GM21390 (cell line): ENCODE measurements at regions not wholly inside any gene's neighbourhood (a gene's known extent, or its start where the extent isn't known, plus 50 kb on each side); places are given as distances from the start of the nearest gene placed in this dataset.
"Not testable (repeated sequence)": the region's sequence is repeated elsewhere in the genome, so short reads cannot be mapped to it uniquely, and the experiment has no call there.

ENCODE experiments used
- ATAC-seq: cut with Tn5 transposase; IDR thresholded peaks from one replicate; pipeline ENCODE4 v1.9.1; 2021; ENCODE audit not compliant: unreplicated experiment

DNA sequence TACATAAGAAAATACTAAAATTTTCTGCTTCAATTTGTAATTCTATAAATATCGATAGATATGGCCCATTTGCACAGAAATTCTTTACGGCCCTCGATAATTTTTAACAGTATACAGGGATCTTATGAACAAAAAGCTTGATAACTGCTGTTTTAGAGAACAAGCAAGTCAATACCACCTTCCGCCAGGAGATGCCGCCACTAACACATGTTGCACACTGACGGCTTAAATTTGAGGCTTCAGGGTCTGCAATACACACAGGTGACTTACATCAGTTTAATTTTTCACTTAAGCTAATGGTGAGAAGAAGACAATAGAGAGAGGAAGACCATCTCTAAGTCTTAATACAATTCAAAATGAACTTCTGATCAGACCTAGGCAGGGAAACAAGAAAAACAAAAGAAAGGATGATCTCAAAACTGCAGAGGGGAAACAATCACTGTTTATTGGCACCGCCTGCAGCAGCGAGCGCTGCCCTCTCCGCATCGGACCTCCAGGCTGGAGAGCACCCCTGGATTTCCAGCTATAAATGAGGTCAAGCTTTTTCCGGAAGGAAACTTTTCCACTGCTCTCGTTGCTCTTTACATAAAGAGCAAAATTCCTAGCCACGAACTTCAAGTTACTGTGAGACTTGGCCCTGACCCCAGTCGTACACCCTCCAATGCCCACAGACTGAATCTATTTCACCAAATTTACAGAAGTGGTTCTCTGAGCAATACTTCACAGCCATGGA lies 53.9 kb downstream of the OTOR start:
- peak; percentile 71 for ATAC-seq

DNA sequence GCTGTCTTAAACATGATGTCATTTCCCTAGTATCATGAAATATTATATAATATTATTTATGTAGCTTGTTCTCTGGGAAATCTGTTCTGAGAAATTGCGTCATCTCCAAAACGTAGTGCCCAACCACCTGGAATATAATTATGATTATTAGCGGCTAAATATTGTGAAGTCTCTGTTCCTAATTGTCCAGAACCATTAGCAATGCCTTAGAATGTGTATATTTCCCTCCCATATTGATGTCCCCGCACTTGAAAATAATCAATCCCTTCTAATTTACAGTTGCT lies 54.4 kb downstream of the OTOR start:
- ATAC-seq, result no peak

DNA sequence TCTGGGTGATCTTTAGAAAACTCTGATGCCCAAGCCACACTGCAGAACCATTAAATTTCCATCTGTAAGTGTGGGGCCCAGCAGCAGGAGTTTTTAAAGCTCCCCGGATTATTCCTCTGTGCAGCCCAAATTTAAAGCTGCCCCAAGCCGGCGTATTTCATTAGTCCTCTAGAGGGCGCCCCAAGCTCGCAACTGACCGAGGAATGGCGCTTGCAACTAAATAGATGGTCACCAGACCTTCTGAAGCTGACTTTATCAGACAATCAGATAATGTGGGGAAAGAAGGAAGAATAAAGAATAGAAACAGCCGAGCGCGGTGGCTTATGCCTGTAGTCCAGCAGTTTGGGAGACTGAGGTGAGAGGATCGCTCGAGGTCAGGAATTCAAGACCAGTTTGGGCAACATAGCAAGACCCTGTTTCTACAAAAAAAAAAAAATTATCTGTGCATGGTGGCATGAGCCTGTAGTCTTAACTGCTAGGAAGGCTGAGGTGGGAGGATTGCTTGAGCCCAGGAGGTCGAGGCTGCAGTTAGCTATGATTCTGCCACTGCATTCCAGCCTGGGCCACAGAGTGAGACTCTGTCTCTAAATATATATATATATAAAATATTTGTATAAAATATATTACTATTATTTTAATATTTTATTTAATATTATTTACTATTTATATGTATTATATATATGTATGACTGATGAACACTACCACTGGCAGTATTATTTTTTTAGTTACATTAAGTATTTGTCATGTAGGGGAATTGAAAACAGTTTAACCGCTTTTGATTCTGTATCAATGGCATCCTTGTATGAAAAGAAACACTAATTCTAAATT lies 56.0 kb downstream of the OTOR start:
- ATAC-seq, result no peak

DNA sequence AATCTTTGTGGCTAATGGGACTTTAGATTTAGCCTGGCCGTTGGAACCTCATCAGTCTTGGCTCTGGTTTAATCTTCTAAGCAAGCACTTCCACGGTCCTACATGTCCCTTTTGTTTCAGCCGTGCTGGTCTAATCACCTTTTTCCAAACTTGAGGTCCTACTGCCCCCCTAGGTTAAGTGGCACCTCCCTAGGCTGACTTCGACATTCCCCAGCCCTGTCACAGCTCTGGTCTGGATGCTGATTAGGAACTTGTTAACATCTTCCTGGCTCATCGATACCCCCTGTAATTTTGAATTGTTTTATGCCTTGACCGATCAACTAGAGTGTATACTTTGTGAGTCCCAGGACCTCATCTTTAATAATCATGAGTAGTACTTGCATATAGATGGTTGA lies 56.6 kb downstream of the OTOR start:
- no peak for ATAC-seq

DNA sequence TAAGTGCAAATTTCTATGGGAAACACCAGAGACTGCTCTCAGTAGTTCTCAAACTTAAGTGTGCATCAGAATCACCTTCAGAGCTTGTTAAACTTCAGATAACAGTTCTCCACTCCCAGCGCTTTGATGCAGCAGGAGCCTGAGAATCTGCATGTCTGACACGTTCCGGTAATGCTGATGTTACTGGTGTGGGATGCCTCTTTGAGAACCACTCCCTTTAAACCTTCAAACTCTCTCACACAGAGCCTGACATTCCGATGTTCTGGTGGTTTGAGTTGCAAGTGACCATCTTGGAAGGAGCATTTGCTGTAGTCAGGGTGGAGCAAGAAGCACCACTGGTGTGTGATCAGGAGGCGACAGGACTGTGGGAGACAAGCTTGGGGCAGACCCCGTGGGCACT lies 57.9 kb downstream of the OTOR start:
- no peak for ATAC-seq

DNA sequence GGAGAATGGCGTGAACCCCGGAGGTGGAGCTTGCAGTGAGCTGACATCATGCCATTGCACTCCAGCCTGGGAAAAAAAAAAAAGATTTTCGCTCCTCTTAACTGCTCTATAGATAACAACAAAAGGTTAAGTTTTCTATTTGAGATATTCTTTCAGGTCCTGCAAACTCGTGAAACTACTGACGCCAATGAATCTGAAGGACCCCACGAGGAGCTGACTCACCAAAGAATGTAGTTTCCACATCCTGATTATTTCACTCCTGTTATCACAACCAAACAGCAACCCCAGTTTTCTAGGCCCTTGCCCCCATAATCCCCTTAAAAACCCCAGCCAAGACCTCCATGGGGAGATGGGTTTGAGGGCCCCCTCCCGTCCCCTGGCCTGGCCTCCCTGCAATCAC lies 58.7 kb downstream of the OTOR start:
- no peak for ATAC-seq

DNA sequence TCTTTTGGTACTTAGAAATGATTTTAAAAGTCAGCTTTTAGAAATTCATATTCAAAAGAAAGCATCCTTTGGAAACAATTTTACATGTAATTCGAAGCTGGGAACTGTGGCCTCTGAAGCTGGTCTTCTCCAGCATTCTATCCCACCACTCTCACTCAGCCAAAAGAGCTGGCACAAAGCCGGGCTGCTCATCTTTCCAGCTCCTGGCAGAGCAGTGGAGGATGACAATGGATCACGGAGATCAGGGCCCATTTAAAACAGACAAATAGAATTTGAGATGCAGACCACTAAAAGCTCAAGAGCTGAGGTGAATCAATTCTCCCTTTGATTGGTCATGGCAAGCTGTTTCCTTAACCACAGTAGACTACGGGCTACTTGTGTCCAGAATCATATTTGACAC lies 60.6 kb downstream of the OTOR start:
- no peak for ATAC-seq

DNA sequence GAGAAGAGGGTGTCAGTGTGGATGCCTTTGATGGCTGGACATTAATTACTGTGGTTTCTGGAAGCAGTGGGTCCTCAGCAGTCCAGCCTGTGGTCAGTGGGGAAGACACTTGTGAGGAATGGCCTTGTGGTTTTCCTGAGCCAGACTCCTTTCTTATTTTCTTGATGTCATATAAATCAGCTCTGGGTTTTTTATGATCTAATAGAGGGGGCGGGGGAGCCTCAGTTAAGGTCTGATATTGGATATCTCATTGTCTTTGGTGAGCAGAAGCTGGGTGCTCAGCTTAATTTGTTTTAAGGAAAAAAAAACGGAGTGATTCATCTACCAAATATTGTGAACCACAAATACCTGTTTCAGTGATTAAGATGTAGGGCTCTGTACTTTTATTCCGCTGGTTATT lies 62.1 kb downstream of the OTOR start:
- ATAC-seq, result no peak

DNA sequence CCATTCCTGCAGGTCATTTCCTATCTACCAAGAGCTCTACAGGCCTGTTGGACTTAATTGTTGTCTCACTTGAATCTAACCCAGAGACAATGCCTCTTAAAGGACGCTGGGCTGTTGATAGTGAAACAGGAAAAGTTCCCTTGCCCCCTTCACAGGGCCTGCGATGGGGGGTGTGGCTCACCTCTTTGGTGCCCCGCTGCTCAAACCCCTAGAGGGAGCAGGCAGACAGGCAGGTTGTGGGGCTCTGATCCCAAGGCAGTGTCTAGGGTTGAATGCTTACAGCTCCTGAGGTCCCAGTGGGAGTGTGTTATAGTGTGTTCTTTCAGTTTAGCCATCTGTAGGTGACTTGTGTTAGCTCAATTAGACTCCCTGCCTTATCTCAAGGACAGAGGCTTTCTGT lies 68.0 kb downstream of the OTOR start:
- ATAC-seq, result no peak

DNA sequence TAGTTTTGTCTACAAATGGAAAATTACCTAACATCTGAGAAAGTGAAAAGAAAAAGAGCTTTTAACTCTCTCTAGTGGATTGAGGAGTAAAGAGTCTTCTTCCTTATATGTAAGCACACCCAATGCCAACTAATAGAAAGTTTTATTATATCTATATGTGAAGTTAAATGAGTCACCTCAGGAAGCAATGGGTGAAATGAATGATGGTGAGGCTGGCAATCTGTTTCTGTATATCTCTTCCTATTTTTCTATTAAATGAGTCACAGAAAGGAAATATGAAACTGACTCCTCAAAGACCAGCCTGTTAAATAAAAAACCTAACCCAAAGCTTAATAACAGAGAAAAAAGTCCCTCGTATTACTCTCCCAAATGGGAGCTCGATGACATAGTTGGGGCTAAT lies 71.3 kb downstream of the OTOR start:
- ATAC-seq, result no peak

DNA sequence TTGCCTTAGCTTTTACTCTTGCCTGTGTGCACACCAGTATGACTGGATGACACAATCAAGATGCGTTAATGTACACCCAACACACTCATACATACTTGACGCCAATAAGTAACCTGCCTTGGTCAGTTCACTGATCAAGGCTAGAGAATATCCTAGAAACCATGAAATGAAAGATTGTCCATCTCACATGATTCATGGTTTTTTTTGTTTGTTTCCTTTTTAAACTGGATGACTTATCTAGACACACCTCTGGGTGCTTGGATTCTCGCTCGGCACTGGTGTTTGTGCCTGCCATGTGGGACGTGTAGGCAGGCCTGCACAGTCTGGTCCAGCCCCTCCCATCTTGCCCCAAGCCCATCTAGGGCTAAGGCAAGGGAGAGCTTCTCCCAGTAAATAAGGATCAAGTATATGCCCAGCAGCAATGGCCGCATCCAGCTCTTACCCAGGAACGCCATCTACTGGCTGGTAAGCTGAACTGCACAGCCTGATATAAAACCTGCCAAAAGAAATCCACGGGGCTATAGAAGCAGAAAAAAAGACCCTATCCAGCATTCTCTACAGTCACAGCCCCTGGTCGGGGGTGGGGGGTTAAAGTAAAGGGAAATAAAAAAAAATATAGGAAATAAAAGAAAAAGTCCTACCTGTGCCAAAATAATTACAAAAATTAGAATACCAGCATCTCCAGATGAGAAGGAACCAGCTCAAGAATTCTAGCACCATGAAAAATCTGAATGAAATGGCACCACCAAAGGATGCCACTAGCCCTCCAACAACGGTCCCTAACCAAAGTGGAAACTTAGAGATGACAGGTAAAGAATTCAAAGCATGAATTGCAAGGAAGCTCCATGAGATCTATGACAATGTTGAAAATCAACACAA lies 73.3 kb downstream of the OTOR start:
- ATAC-seq, result peak; percentile 81

DNA sequence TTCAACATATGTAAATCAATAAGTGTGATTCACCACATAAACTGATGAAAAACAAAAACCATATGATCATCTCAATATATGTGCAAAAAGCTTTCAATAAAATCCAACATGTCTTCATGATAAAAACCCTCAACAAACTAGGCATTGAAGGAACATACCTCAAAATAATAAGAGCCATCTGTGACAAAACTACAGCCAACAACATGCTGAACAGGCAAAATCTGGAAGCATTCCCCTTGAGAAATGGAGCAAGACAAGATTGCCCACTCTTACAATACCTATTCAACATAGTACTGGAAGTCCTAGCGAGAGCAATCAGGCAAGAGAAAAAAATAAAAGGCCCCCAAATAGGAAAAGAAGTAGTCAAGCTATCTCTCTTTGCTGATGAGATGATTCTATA lies 76.5 kb downstream of the OTOR start:
- no peak for ATAC-seq

DNA sequence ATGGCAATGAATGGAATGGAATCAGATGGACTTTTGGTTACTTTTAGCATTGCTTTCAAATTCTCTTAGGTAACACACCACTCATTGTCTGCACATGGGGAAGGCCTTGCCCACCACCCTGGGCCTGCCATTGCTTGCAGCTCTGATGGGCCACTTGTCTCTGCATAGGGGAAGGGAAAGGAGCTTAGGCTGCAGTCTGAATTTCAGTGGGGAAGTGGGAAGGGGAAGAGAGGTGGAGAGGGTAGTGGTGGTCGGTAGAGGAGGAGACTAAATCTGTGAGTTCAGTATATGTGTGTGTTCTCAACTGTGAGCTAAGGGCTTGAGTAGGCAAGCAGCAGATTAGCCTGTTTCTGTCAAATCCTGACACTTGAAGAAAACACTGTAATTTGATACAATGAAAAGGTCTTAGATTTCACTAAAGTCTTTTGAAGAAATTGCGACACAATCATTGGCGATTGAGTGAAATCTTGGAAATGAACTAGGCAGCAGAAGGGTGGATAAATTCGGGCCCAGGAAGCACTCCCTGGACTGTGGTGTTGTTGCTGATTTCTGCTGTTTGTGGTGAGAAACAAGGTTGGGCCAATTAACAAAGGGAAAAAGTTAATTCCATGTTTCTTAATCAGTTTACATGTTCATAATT lies 80.6 kb downstream of the OTOR start:
- ATAC-seq, result no peak

DNA sequence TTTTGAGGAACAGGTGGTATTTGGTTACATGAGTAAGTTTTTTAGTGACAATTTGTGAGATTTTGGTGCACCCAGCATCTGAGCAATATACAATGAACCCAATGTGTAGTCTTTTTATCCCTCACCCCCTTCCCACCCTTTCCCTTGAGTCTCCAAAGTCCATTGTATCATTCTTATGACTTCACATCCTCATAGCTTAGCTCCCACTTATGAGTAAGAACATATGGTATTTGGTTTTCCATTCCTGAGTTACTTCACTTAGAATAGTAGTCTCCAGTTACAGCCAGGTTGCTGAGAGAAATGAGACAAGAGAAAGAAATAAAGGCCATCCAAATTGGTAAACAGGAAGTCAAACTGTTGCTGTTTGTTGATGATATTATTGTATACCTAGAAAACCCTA lies 87.5 kb downstream of the OTOR start:
- not testable (repeated sequence) for ATAC-seq

DNA sequence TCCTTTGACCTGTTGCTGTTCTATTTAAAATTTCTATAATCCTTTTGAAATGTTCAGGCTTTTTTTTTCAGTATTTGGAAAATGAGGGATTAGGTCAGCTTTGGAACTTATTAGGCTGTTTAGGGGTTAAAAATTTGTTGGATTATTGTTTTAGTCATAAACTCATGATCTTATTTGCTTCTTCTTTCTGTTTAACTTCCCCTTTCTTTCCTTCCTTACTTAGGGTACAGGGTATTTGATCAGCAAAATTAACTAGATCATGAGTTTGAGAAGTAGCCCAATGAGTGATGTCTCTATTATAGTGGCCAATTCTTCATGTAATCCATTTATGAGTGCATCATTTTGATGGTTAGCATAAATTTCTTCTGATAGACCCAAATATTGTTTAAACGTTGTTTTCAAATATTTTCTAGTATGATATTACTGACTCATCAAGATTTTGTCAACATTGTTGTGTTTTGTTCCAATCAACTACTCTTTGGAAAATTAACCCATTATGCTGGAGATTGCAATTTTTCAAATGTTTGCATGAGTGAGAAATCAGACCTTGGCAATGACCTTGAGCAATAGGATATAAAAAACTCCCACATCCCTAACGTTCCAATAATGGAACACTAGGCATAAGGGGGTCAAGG lies 94.4 kb downstream of the OTOR start:
- ATAC-seq, result no peak

DNA sequence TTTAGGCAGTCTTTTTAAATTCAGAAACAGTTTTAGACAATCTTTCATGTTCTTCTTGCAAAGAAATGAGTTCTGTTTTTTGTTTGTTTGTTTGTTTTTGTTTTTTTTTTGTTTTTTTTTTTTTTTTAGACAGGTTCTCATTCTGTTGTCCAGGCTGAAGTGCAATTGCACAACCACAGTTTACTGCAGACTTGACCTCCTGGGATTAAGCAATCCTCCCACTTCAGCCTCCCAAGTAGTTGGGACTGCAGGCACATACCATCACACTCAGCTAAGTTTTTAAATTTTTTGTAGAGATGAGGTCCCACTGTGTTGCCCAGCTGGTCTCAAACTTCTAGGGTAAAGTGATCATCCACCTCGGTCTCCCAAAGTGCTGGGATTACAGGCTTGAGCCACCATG lies 96.2 kb downstream of the OTOR start:
- ATAC-seq, result no peak

DNA sequence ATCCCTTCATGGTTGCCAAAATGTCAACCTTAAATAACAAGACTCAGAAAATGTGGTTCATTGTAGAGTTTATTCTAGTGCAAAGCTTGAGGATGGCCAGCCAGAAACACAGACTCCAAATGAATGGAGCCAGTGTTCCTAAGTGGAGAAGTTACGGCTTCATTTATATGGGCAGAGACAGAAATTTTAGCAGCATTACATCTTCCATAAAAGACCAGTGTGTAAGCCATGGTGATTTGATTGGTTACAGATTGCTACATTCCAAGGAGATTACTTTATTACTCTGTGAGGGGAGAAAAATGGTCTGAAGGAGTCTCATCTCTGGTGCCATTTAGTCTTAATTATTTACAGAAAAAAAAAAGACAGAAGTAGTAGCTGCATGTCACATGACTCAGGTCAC lies 97.8 kb downstream of the OTOR start:
- ATAC-seq, result no peak

DNA sequence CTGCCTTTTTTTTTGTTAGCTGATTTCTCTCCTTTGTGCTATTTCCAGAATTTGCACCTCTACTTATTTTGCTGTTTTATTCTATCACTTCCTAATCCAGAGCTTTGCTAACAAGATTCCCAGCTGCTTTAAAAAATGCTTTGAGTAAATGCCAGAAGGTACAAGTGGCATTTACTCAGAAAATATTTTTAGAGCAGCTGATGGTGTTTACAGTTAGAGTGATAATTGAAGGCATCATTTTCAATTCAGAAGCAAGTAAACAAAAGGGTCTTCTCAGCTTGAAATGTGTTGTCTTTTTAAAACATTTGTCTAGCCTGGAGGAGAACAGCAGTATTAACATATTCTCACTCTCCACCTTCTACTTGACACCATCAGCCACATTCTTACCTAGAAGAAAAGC lies 99.9 kb downstream of the OTOR start:
- no peak for ATAC-seq

DNA sequence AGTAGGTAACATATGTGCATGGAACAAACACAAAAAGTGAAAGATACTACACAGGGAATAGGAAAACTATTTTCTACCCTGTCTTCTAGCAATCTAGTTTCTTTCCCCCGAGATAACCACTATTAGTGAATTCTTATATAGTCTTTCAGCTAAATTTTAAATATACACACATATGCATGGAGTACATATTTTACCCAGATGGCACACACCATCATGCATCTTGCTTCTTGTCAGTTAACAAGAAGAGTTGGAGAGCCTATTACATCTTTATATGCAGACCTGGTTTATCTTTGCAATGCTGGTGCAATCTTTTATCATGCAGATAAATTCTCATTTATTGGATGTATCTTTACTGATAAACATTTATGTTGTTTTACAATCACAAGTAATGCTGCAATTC lies 100.4 kb downstream of the OTOR start:
- ATAC-seq, result no peak

DNA sequence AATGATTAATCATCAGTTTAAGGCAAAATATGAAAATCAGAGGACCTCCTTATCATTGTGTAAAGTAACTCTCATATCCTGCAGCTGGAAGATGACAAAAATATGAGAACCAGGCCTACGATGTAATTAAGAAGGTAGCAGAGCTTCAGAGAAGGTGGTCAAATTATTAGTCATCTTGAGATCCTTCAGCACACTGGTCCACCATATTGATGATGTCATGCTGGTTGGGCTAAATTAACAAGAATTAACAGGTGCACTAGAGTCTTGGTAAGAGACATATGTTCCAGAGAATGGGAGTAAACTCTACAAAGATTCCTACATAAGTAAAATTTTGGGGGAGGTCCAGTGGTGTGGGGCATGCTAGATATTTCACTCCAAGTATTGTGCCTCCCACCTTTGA lies 112.8 kb downstream of the OTOR start:
- no peak for ATAC-seq

DNA sequence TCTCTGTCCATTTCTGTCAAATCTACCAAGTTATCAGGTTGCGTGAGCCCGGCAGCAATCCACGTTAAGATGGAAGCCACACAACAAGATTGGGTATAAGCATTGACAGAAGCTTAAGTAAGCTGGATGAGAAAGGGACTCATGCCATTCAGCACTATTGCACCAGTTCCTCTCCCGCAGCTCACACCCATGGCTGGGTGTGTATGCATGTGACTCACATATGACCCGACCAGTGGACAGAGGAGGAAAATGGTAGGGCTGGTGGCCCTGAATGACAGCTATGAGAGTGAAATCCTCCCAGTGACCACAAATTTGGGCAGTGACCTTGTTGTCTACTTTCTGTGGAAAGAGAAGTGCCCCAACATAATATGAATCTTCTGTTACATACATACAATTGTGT lies 113.5 kb downstream of the OTOR start:
- no peak for ATAC-seq
